Astrocyte of the hippocampus (primary cell): ENCODE measurements at regions not wholly inside any gene's neighbourhood (a gene's known extent, or its start where the extent isn't known, plus 50 kb on each side); places are given as distances from the start of the nearest gene placed in this dataset.

ENCODE experiments used
- DNase-seq: peaks from one replicate; pipeline ENCODE4 v3.0.0; 2011; ENCODE audit warnings: low read depth, low spot score

GRCh38 chr5:111582993-111583601 lies 70.8 kb upstream of the STARD4 start:
- peak; percentile 48 for DNase-seq

- no peak for DNase-seq
Observed at GRCh38 chr5:111582451-111582850, 70.1 kb upstream of the STARD4 start.

- no peak for DNase-seq
Observed at GRCh38 chr5:111580956-111581355, 68.6 kb upstream of the STARD4 start.

GRCh38 chr5:111574311-111574710 lies 62.0 kb upstream of the STARD4 start:
- DNase-seq = no peak

- no peak for DNase-seq
Observed at GRCh38 chr5:111572561-111572960, 60.2 kb upstream of the STARD4 start.

- peak; percentile 50 for DNase-seq
Observed at GRCh38 chr5:111563031-111563822, 50.9 kb upstream of the STARD4 start.

GRCh38 chr5:111562561-111562960 lies 50.2 kb upstream of the STARD4 start:
- no peak for DNase-seq
